Testis (tissue), 2 donors: ENCODE measurements at regions not wholly inside any gene's neighbourhood (a gene's known extent, or its start where the extent isn't known, plus 50 kb on each side); places are given as distances from the start of the nearest gene placed in this dataset.

Experiments used
- CTCF ChIP-seq, 3 experiments: fragments of 450-650 bp in 2 of 3; fragments of 200-600 bp in 1 of 3; sonication (generic) in 1 of 3; IDR thresholded peaks; one replicate each; pipeline ENCODE4 v1.5.1; 2016 to 2019; ENCODE audit warnings: antibody characterized with exemption in 3 of 3, mild to moderate bottlenecking in 2 of 3, moderate library complexity in 1 of 3
- POLR2A ChIP-seq: fragments of 450-650 bp; IDR thresholded peaks from one replicate; pipeline ENCODE4 v1.6.1; 2017; ENCODE audit warnings: antibody characterized with exemption, mild to moderate bottlenecking, moderate library complexity

DNA sequence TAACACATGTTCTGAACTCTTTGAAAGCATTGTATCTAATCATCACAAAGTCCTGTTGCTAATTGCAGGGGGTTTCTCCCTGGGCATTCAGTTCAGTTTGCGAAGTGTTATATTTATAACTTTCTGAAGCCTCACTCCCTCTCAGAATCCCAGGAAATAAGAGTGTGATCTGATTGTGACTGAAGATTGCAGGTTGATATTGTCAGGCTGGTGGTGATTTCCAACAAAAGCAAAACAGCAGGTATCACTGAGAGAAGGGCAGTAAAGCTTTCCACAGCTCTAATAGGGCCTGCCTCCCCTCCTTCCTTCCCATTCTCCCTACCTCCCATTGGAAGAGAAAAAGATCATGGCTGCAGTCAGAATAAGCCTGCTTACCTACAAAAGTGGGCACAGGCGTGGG, 466.7 kb upstream of the FSHR start:
- no peak for TF ChIP-seq CTCF (IDR thresholded peaks at IDR 0.05)
- no peak for TF ChIP-seq POLR2A
